ENCODE measurements at regions not wholly inside any gene's neighbourhood (a gene's known extent, or its start where the extent isn't known, plus 50 kb on each side); places are given as distances from the start of the nearest gene placed in this dataset.
"Not testable (repeated sequence)": the region's sequence is repeated elsewhere in the genome, so short reads cannot be mapped to it uniquely, and the experiment has no call there.

DNA sequence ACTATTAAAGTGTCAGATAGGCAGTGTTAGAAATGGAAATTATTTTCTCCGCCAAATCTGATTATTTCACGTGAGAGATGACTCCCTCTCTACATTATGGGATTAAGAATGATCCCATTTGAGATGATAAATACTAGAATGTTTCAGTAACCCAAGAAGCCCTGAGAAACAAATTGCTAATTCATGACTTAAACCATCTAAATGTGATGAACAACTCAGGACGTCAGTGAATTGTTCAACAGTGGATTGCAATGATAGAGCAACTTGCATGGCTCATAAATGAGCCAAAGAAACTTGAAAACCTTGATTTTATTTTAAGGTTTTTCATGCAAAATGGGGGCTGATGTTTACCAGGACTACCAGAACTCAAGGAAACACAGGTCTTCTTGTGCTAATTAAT, 350.5 kb upstream of the WWC1 start:
- H3K27ac Mint-ChIP-seq: no peak overlapping the region
- ChIA-PET POLR2A (no interaction called here), CTCF (no interaction called here)
- DNase-seq: no peak
- H3K9me3 Mint-ChIP-seq: peaks cover 2% of the 10 kb centered on the region
- no peak overlapping the region for H3K4me3 Mint-ChIP-seq
- H3K4me1 Mint-ChIP-seq (ENCODE audit: low read depth): no peaks in the 10 kb centered on the region
- intact Hi-C loops (cut with micrococcal nuclease): no loop called here
- H3K36me3 Mint-ChIP-seq: no peaks in the 10 kb centered on the region
- H3K27me3 Mint-ChIP-seq: peaks cover 3% of the 10 kb centered on the region

DNA sequence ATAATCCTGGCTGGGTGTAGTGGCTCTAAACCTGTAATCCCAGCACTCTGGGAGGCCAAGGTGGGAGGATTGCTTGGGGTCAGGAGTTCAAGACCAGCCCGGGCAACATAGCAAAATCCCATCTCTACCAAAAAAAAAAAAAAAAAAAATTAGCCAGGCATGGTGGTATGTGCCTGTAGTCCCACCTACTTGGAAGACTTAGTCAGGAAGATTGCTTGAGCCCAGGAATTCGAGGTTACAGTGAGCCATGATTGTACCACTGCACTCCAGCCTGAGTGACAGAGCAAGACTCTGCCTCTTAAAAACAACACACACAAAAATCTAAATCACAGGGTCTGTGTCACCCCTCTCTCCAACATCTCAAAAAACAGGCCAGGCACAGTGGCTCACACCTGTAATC, 349.9 kb upstream of the WWC1 start:
- CTCF ChIA-PET; H3K36me3 Mint-ChIP-seq; H3K9me3 Mint-ChIP-seq; DNase-seq; intact Hi-C loops (cut with micrococcal nuclease); H3K4me1 Mint-ChIP-seq (ENCODE audit: low read depth); POLR2A ChIA-PET; H3K27me3 Mint-ChIP-seq; H3K27ac Mint-ChIP-seq; H3K4me3 Mint-ChIP-seq: not testable (repeated sequence)

- POLR2A ChIA-PET: no interaction called here
- intact Hi-C loops (cut with micrococcal nuclease): no loop called here
- no peak for DNase-seq
- Mint-ChIP-seq H3K4me3 (no peak overlapping the region), H3K4me1 (ENCODE audit: low read depth) (no peaks in the 10 kb centered on the region), H3K36me3 (no peaks in the 10 kb centered on the region), H3K9me3 (peaks cover 2% of the 10 kb centered on the region), H3K27ac (no peak overlapping the region), H3K27me3 (peaks cover 2% of the 10 kb centered on the region)
- CTCF ChIA-PET: no interaction called here
These were observed 348.1 kb upstream of the WWC1 start for GRCh38 chr5:167943343-167943742.

DNA sequence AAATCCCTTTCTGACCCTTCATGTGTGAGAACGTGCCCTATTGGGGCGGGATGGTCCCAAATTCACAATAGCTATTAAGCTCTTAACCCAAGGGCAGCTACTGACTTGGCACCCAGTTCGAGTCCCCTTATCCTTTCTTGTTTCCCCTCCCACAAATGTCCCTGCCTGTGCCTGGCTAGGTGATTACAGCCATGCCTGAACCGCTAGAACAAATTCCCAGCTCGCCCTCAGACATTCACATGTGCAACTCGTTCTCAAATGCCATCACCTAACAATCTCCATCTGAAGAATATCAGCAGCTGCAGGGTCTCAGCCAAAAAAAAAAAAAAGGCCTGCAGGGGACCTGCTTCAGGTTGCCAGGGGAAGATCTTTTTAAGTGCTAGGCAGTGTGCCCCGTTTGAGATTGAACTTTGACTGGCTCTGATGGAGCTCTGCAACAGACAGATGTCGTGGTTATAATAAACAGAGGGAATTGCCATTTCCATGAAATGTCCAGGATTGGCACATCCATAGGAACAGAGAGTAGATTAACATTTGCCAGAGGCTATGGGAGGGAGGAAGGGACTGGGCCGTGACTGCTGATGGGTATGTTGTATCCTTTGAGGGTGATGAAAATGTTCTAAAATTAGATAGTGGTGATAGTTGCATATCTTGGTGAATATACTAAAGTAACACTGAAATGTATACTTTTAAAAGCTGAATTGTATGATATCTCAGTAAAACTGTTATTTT, 347.2 kb upstream of the WWC1 start:
- H3K4me3 Mint-ChIP-seq: no peak overlapping the region
- no peak overlapping the region for H3K27ac Mint-ChIP-seq
- ChIA-PET CTCF (no interaction called here), POLR2A (no interaction called here)
- no peaks in the 10 kb centered on the region for H3K36me3 Mint-ChIP-seq
- no peaks in the 10 kb centered on the region for H3K27me3 Mint-ChIP-seq
- DNase-seq: no peak
- H3K4me1 Mint-ChIP-seq (ENCODE audit: low read depth): no peaks in the 10 kb centered on the region
- intact Hi-C loops (cut with micrococcal nuclease): no loop called here
- no peaks in the 10 kb centered on the region for H3K9me3 Mint-ChIP-seq

DNA sequence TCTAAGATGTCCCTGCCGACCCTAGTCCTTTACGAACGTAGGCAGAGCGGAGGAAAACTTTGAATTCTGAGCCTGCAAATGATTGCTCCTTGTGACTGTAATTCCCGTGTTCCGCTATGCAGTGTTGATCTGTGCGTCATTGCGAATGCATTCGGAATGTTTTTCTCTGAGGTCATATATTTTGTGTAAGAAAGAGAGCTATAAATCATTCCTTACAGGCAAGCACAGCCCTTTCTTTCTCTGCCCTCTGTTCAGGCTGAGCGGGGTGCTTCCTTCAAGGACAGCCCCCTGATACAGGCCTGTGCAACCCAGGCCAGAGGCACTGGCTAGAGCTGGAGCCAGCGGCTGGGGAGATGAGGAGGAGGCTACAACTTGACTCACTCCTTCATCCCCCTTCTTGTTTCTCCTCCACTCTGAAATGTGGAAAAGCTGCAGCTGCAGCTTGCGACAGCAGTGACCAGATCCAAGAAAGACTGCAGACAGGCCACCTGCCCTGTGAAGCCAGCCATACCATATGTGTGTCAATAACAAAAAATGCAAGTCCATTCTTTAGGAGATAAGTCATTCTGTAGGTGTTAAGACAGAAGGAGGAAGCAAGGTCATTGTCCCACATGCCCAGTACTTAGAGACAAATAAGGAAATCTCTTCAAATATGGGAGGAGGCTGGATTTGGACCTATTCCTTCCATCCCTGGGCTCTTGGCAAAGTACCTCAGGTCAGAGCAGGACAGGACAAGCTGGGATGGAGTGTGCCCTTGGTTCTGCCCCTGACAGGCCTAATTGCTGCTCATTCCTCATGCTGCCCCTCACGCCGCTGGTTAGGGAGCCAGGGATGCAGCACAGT, 345.7 kb upstream of the WWC1 start:
- Mint-ChIP-seq H3K36me3 (no peaks in the 10 kb centered on the region), H3K9me3 (no peaks in the 10 kb centered on the region), H3K27ac (no peak overlapping the region), H3K27me3 (no peaks in the 10 kb centered on the region), H3K4me3 (no peak overlapping the region), H3K4me1 (ENCODE audit: low read depth) (no peaks in the 10 kb centered on the region)
- POLR2A ChIA-PET: no interaction called here
- no peak for DNase-seq
- intact Hi-C loops (cut with micrococcal nuclease): no loop called here
- CTCF ChIA-PET: no interaction called here

- no peak for DNase-seq
- H3K9me3 Mint-ChIP-seq: no peaks in the 10 kb centered on the region
- H3K36me3 Mint-ChIP-seq: no peaks in the 10 kb centered on the region
- CTCF ChIA-PET: no interaction called here
- H3K27me3 Mint-ChIP-seq: no peaks in the 10 kb centered on the region
- no peak overlapping the region for H3K4me3 Mint-ChIP-seq
- POLR2A ChIA-PET: no interaction called here
- intact Hi-C loops (cut with micrococcal nuclease): no loop called here
- no peaks in the 10 kb centered on the region for H3K4me1 Mint-ChIP-seq (ENCODE audit: low read depth)
- no peak overlapping the region for H3K27ac Mint-ChIP-seq
These were observed 344.1 kb upstream of the WWC1 start for GRCh38 chr5:167947306-167947705.

- POLR2A ChIA-PET: no interaction called here
- no peaks in the 10 kb centered on the region for H3K9me3 Mint-ChIP-seq
- intact Hi-C loops (cut with micrococcal nuclease): no loop called here
- H3K36me3 Mint-ChIP-seq: no peaks in the 10 kb centered on the region
- no peak overlapping the region for H3K4me3 Mint-ChIP-seq
- CTCF ChIA-PET: no interaction called here
- H3K27ac Mint-ChIP-seq: no peak overlapping the region
- H3K4me1 Mint-ChIP-seq (ENCODE audit: low read depth): no peaks in the 10 kb centered on the region
- no peaks in the 10 kb centered on the region for H3K27me3 Mint-ChIP-seq
- DNase-seq: no peak
These were observed 343.2 kb upstream of the WWC1 start for GRCh38 chr5:167948251-167948650.

DNA sequence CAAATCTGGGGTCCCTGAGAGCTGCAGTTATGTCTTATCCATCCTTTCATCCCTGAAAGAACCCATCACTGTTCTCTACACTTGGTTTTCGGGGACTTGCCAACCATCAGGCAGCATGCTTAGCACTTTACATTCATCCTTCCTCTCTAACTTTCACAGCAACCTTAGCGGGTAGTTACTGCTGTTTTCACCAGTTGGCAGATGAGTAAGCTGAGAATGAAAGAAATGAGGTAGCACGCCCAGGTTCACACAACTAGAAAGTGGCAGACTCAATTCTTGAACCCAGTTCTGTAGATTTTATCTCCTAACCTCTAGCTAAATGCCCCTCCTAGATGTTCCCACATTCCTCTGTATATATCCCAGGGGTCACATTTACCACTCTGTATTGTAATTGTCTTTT, 342.0 kb upstream of the WWC1 start:
- intact Hi-C loops (cut with micrococcal nuclease): no loop called here
- Mint-ChIP-seq H3K36me3 (no peaks in the 10 kb centered on the region), H3K27me3 (no peaks in the 10 kb centered on the region), H3K4me3 (no peak overlapping the region), H3K27ac (no peak overlapping the region), H3K4me1 (ENCODE audit: low read depth) (no peaks in the 10 kb centered on the region), H3K9me3 (no peaks in the 10 kb centered on the region)
- DNase-seq: no peak
- POLR2A ChIA-PET: no interaction called here
- CTCF ChIA-PET: no interaction called here

DNA sequence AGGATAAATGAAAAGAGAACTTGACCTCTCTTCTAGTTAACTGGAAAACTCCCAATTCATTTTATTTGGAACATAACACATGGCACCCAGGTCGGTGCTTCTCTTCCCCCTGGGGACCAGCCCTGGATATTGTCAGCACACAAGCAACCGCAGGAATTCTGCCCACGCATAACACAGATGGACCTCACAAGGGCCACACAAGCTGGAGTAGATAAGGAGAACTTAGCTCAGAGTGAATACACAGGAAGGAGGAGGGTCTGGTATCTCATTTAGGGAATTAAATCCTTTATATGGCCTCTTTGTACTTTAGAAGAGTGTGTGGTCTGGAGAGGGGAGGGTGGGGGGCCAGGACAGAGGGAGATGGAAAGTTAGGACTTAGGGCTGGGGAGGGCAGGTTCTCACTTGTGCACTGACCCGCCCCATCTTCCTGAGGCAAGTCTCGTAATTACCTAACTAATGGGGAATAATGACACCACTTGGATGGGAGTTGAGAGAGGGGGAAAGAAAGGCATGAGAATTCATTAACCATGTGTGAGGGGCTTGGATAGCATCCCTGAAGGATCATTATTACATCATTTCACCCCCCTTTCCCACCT, 341.2 kb upstream of the WWC1 start:
- H3K27me3 Mint-ChIP-seq: no peaks in the 10 kb centered on the region
- no peaks in the 10 kb centered on the region for H3K4me1 Mint-ChIP-seq (ENCODE audit: low read depth)
- intact Hi-C loops (cut with micrococcal nuclease): no loop called here
- H3K4me3 Mint-ChIP-seq: no peak overlapping the region
- no peak for DNase-seq
- CTCF ChIA-PET: no interaction called here
- no peaks in the 10 kb centered on the region for H3K9me3 Mint-ChIP-seq
- no peak overlapping the region for H3K27ac Mint-ChIP-seq
- POLR2A ChIA-PET: no interaction called here
- H3K36me3 Mint-ChIP-seq: no peaks in the 10 kb centered on the region

GRCh38 chr5:167951116-167951515, 340.3 kb upstream of the WWC1 start:
- DNase-seq: no peak
- no peak overlapping the region for H3K27ac Mint-ChIP-seq
- ChIA-PET CTCF (no interaction called here), POLR2A (no interaction called here)
- no peaks in the 10 kb centered on the region for H3K9me3 Mint-ChIP-seq
- H3K36me3 Mint-ChIP-seq: no peaks in the 10 kb centered on the region
- H3K4me1 Mint-ChIP-seq (ENCODE audit: low read depth): no peaks in the 10 kb centered on the region
- no peak overlapping the region for H3K4me3 Mint-ChIP-seq
- intact Hi-C loops (cut with micrococcal nuclease): no loop called here
- H3K27me3 Mint-ChIP-seq: no peaks in the 10 kb centered on the region

GRCh38 chr5:167952278-167952995, 339.0 kb upstream of the WWC1 start:
- no peak for DNase-seq
- no peaks in the 10 kb centered on the region for H3K36me3 Mint-ChIP-seq
- H3K4me1 Mint-ChIP-seq (ENCODE audit: low read depth): no peaks in the 10 kb centered on the region
- POLR2A ChIA-PET: no interaction called here
- H3K9me3 Mint-ChIP-seq: peaks cover 5% of the 10 kb centered on the region
- no peak overlapping the region for H3K27ac Mint-ChIP-seq
- no peak overlapping the region for H3K4me3 Mint-ChIP-seq
- no peaks in the 10 kb centered on the region for H3K27me3 Mint-ChIP-seq
- intact Hi-C loops (cut with micrococcal nuclease): no loop called here
- CTCF ChIA-PET: no interaction called here

DNA sequence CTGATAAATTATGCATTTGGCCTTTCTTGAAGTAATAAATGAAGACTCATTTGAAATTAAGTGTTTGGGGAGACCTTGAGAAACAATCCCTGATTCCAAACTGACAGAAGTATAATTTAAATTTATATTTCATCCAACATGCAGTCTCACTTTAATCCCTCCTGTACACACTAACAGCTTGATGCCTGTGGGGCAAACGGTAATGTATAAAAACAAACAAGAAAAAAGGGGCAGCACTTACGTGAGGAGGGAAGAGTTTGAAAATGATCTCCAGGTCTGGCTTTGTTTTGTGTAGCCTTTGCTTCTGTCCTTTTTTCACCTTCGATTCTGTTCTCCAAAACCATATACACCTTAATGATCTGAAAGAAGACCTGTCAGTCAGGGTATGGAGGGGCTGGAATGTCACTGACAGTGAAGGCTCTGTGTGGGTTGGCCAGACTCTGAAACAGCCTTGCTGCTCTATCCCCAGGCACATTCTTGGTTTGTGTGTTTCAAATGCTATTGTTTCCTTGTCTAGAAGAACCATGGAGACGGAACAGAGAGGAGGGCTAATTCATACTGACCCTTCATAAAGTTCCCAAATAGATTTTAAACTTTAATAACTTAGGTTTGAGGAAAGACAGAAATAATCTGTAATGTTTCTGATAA, 338.2 kb upstream of the WWC1 start:
- Mint-ChIP-seq H3K27ac (no peak overlapping the region), H3K4me3 (no peak overlapping the region), H3K27me3 (no peaks in the 10 kb centered on the region), H3K4me1 (ENCODE audit: low read depth) (no peaks in the 10 kb centered on the region), H3K36me3 (no peaks in the 10 kb centered on the region), H3K9me3 (peaks cover 12% of the 10 kb centered on the region)
- no peak for DNase-seq
- POLR2A ChIA-PET: no interaction called here
- CTCF ChIA-PET: no interaction called here
- intact Hi-C loops (cut with micrococcal nuclease): no loop called here
